ENCODE measurements at regions not wholly inside any gene's neighbourhood (a gene's known extent, or its start where the extent isn't known, plus 50 kb on each side); places are given as distances from the start of the nearest gene placed in this dataset.
"Not testable (repeated sequence)": the region's sequence is repeated elsewhere in the genome, so short reads cannot be mapped to it uniquely, and the experiment has no call there.

DNA sequence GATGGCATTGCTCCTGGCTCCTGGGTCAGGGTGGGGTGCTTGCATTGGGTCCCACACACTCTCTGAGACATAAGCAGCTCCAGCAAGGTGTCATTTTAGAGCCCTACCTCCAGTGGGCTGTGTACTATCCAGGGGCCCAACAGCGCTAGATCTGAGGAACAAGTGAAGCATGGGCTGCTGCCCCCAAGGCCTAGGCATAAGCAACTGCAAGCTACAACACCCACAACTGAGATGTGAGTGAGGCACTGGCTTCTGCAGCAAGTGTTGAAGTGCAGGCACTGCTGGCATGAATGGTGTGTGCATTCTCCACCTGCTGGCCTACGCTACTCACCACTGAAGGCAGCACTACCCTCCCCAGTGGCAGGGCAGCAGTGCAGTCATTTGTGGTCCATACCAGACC lies 81.0 kb upstream of the STK39 start:
- no peak for TF ChIP-seq EZH2 (IDR thresholded peaks at IDR 0.05; ENCODE audit: insufficient read depth, low read length)
- TF ChIP-seq, protein P1, sequence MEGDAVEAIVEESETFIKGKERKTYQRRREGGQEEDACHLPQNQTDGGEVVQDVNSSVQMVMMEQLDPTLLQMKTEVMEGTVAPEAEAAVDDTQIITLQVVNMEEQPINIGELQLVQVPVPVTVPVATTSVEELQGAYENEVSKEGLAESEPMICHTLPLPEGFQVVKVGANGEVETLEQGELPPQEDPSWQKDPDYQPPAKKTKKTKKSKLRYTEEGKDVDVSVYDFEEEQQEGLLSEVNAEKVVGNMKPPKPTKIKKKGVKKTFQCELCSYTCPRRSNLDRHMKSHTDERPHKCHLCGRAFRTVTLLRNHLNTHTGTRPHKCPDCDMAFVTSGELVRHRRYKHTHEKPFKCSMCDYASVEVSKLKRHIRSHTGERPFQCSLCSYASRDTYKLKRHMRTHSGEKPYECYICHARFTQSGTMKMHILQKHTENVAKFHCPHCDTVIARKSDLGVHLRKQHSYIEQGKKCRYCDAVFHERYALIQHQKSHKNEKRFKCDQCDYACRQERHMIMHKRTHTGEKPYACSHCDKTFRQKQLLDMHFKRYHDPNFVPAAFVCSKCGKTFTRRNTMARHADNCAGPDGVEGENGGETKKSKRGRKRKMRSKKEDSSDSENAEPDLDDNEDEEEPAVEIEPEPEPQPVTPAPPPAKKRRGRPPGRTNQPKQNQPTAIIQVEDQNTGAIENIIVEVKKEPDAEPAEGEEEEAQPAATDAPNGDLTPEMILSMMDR (IDR thresholded peaks at IDR 0.05; ENCODE audit: insufficient read depth, low read depth, low read length): no peak
- Histone ChIP-seq H3K4me2 (ENCODE audit: low read length) (no peak overlapping the region), H4K20me1 (ENCODE audit: insufficient read depth, low read length) (no peaks in the 10 kb centered on the region), H3K9ac (ENCODE audit: low read length) (no peak overlapping the region), H3K4me1 (ENCODE audit: insufficient read depth, low read length) (no peaks in the 10 kb centered on the region), H3K36me3 (ENCODE audit: insufficient read depth, low read length) (no peaks in the 10 kb centered on the region), H3K27ac (ENCODE audit: low read depth, low read length) (no peak overlapping the region), H3K79me2 (ENCODE audit: insufficient read depth, low read length) (no peaks in the 10 kb centered on the region), H3K4me3 (ENCODE audit: insufficient read depth, low read depth, low read length) (no peak overlapping the region), H2AFZ (ENCODE audit: low read depth, low read length) (no peak overlapping the region), H3K9me3 (ENCODE audit: insufficient read depth, low read depth, low read length) (no peaks in the 10 kb centered on the region), H3K27me3 (ENCODE audit: insufficient read depth, low read length) (no peaks in the 10 kb centered on the region)
- no peaks in the 10 kb centered on the region for H3K4me1 Mint-ChIP-seq (ENCODE audit: low read depth, unreplicated experiment)
- H3K27me3 Mint-ChIP-seq (ENCODE audit: low read depth, unreplicated experiment): no peaks in the 10 kb centered on the region
- H3K27ac Mint-ChIP-seq (ENCODE audit: unreplicated experiment): no peak overlapping the region
- no peaks in the 10 kb centered on the region for H3K36me3 Mint-ChIP-seq (ENCODE audit: low read depth, unreplicated experiment)
- peaks cover 19% of the 10 kb centered on the region for H3K9me3 Mint-ChIP-seq (ENCODE audit: unreplicated experiment)
- FAIRE-seq (no peak), DNase-seq (ENCODE audit: low read depth) (no peak)
- no peak overlapping the region for H3K4me3 Mint-ChIP-seq (ENCODE audit: unreplicated experiment)

DNA sequence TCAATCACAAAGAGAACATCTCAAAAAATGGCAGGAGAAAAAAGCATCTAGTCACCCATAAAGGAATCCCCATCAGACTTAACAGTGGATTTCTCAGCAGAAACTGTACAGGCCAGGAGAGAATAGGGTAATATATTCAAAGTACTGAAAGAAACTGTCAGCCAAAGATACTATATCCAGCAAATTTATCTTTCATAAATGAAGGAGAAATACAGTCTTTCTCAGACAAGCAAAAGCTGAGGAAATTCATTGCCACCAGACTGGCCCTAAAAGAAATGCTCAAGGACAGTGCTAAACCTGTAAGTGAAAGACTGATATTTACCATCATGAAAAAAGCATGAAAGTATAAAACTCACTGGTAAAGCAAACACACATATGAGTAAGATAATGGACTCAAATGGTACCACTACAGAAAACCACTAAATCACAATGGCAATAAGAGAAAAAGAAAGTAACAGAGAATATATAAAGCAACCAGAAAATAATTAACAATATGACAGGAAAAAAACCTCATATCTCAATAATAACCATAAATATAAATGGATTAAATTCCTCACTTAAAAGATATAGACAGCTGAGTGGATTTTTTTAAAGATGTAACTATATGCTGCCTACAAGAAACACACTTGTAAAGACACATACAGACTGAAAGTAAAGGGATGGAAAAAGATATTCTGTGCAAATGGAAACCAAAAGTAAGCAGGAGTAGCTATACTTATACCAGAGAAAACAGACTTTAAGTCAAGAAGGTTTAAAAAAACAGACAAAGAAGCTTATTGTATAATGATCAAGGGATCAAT lies 83.4 kb upstream of the STK39 start:
- Histone ChIP-seq H3K27ac (ENCODE audit: low read depth, low read length) (no peak overlapping the region), H3K9ac (ENCODE audit: low read length) (no peak overlapping the region), H3K27me3 (ENCODE audit: insufficient read depth, low read length) (no peaks in the 10 kb centered on the region), H3K79me2 (ENCODE audit: insufficient read depth, low read length) (no peaks in the 10 kb centered on the region), H4K20me1 (ENCODE audit: insufficient read depth, low read length) (no peaks in the 10 kb centered on the region), H2AFZ (ENCODE audit: low read depth, low read length) (no peak overlapping the region), H3K4me2 (ENCODE audit: low read length) (no peak overlapping the region), H3K4me1 (ENCODE audit: insufficient read depth, low read length) (no peaks in the 10 kb centered on the region), H3K36me3 (ENCODE audit: insufficient read depth, low read length) (no peaks in the 10 kb centered on the region), H3K4me3 (ENCODE audit: insufficient read depth, low read depth, low read length) (no peak overlapping the region), H3K9me3 (ENCODE audit: insufficient read depth, low read depth, low read length) (no peaks in the 10 kb centered on the region)
- H3K27me3 Mint-ChIP-seq (ENCODE audit: low read depth, unreplicated experiment): no peaks in the 10 kb centered on the region
- H3K4me3 Mint-ChIP-seq (ENCODE audit: unreplicated experiment): no peak overlapping the region
- FAIRE-seq (no peak), DNase-seq (ENCODE audit: low read depth) (no peak)
- H3K36me3 Mint-ChIP-seq (ENCODE audit: low read depth, unreplicated experiment): no peaks in the 10 kb centered on the region
- H3K27ac Mint-ChIP-seq (ENCODE audit: unreplicated experiment): no peak overlapping the region
- H3K9me3 Mint-ChIP-seq (ENCODE audit: unreplicated experiment): peaks cover 19% of the 10 kb centered on the region
- no peaks in the 10 kb centered on the region for H3K4me1 Mint-ChIP-seq (ENCODE audit: low read depth, unreplicated experiment)
- no peak for TF ChIP-seq EZH2 (IDR thresholded peaks at IDR 0.05; ENCODE audit: insufficient read depth, low read length)
- TF ChIP-seq, protein P1 (IDR thresholded peaks at IDR 0.05; ENCODE audit: insufficient read depth, low read depth, low read length): no peak

DNA sequence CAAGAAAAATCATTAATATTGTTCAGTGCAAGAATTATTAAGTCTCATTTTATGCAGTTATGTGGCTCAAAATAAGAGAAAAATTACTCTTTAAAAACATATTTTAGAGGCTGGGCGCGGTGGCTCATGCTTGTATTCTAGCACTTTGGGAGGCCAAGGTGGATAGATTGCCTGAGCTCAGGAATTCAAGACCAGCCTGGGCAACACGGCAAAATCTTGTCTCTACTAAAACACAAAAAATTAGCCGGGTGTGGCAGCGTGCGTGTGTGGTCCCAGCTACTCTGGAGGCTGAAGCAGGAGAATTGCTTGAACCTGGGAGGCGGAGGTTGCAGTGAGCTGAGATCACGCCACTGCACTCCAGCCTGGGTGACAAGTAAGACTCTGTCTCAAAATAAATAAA lies 87.9 kb upstream of the STK39 start:
- not testable (repeated sequence) for H3K27me3 ChIP-seq (ENCODE audit: insufficient read depth, low read length); FAIRE-seq; H3K79me2 ChIP-seq (ENCODE audit: insufficient read depth, low read length); H3K9me3 ChIP-seq (ENCODE audit: insufficient read depth, low read depth, low read length); H3K27ac ChIP-seq (ENCODE audit: low read depth, low read length); H2AFZ ChIP-seq (ENCODE audit: low read depth, low read length); H3K36me3 Mint-ChIP-seq (ENCODE audit: low read depth, unreplicated experiment); H3K4me1 Mint-ChIP-seq (ENCODE audit: low read depth, unreplicated experiment); H3K4me3 ChIP-seq (ENCODE audit: insufficient read depth, low read depth, low read length); H3K36me3 ChIP-seq (ENCODE audit: insufficient read depth, low read length); DNase-seq (ENCODE audit: low read depth); H3K9ac ChIP-seq (ENCODE audit: low read length); H3K27me3 Mint-ChIP-seq (ENCODE audit: low read depth, unreplicated experiment); H3K4me2 ChIP-seq (ENCODE audit: low read length); H3K4me3 Mint-ChIP-seq (ENCODE audit: unreplicated experiment); H4K20me1 ChIP-seq (ENCODE audit: insufficient read depth, low read length); H3K4me1 ChIP-seq (ENCODE audit: insufficient read depth, low read length); H3K27ac Mint-ChIP-seq (ENCODE audit: unreplicated experiment)
- peaks cover 13% of the 10 kb centered on the region for H3K9me3 Mint-ChIP-seq (ENCODE audit: unreplicated experiment)

Data from astrocyte (in vitro differentiated cells and primary cell).